ENCODE measurements at regions not wholly inside any gene's neighbourhood (a gene's known extent, or its start where the extent isn't known, plus 50 kb on each side); places are given as distances from the start of the nearest gene placed in this dataset.

- TF ChIP-seq, protein P1, sequence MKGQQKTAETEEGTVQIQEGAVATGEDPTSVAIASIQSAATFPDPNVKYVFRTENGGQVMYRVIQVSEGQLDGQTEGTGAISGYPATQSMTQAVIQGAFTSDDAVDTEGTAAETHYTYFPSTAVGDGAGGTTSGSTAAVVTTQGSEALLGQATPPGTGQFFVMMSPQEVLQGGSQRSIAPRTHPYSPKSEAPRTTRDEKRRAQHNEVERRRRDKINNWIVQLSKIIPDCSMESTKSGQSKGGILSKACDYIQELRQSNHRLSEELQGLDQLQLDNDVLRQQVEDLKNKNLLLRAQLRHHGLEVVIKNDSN (IDR thresholded peaks at IDR 0.05): no peak
- TF ChIP-seq TAF1 (IDR thresholded peaks at IDR 0.05; ENCODE audit: low read depth) (no peak), CREB1 (IDR thresholded peaks at IDR 0.05; ENCODE audit: low read depth) (no peak), EGR1 (IDR thresholded peaks at IDR 0.05) (no peak), CEBPB (IDR thresholded peaks at IDR 0.05) (no peak), YY1 (IDR thresholded peaks at IDR 0.05; ENCODE audit: low read depth) (no peak), FOXM1 (IDR thresholded peaks at IDR 0.05; ENCODE audit: borderline replicate concordance, low read depth) (no peak), MAX (IDR thresholded peaks at IDR 0.05) (no peak), EP300 (IDR thresholded peaks at IDR 0.05; ENCODE audit: borderline replicate concordance) (no peak), TEAD4 (IDR thresholded peaks at IDR 0.05) (no peak), NFIC (IDR thresholded peaks at IDR 0.05) (no peak), RAD21 (IDR thresholded peaks at IDR 0.05; ENCODE audit: low read depth) (no peak)
- TF ChIP-seq, protein P2, sequence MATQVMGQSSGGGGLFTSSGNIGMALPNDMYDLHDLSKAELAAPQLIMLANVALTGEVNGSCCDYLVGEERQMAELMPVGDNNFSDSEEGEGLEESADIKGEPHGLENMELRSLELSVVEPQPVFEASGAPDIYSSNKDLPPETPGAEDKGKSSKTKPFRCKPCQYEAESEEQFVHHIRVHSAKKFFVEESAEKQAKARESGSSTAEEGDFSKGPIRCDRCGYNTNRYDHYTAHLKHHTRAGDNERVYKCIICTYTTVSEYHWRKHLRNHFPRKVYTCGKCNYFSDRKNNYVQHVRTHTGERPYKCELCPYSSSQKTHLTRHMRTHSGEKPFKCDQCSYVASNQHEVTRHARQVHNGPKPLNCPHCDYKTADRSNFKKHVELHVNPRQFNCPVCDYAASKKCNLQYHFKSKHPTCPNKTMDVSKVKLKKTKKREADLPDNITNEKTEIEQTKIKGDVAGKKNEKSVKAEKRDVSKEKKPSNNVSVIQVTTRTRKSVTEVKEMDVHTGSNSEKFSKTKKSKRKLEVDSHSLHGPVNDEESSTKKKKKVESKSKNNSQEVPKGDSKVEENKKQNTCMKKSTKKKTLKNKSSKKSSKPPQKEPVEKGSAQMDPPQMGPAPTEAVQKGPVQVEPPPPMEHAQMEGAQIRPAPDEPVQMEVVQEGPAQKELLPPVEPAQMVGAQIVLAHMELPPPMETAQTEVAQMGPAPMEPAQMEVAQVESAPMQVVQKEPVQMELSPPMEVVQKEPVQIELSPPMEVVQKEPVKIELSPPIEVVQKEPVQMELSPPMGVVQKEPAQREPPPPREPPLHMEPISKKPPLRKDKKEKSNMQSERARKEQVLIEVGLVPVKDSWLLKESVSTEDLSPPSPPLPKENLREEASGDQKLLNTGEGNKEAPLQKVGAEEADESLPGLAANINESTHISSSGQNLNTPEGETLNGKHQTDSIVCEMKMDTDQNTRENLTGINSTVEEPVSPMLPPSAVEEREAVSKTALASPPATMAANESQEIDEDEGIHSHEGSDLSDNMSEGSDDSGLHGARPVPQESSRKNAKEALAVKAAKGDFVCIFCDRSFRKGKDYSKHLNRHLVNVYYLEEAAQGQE (IDR thresholded peaks at IDR 0.05; ENCODE audit: low read depth): no peak
Observed at GRCh38 chr18:45227001-45227742, 388.1 kb upstream of the SLC14A2 start.

DNA sequence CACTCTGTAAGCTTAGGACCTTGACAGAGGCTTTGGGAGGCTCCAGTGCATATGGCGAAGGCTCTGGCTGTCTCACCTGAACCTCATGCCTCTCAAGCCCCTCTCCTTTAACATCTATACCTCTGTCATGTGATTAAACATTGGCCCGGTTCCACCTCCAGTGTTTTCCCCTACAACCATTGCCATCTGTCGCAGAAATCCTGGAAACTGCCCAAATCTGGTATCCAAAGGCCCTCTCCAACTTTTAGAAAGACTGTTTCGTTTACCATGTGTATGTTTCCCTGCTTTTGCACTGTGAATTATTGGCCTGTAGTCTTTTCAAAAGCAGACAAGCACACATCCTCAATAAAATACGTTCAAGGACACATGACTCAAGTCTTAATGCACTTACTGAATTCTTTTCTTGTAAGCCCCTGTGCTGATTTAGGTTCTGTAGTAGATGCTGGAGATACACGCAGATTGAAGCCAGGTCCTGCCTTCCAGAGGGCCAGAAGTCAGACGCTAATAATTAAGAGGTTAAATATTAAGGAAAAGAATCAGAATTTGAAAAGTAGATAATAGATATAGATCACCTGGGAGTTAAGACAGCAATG, 386.4 kb upstream of the SLC14A2 start:
- TF ChIP-seq TAF1 (IDR thresholded peaks at IDR 0.05; ENCODE audit: low read depth) (no peak), TEAD4 (IDR thresholded peaks at IDR 0.05) (no peak), EGR1 (IDR thresholded peaks at IDR 0.05) (no peak), ZBTB7A (IDR thresholded peaks at IDR 0.05; ENCODE audit: low read depth) (no peak), MAX (IDR thresholded peaks at IDR 0.05) (no peak), YY1 (IDR thresholded peaks at IDR 0.05; ENCODE audit: low read depth) (no peak), FOXM1 (IDR thresholded peaks at IDR 0.05; ENCODE audit: borderline replicate concordance, low read depth) (no peak), RAD21 (IDR thresholded peaks at IDR 0.05; ENCODE audit: low read depth) (no peak)
- TF ChIP-seq, protein P2 (IDR thresholded peaks at IDR 0.05; ENCODE audit: low read depth): no peak

DNA sequence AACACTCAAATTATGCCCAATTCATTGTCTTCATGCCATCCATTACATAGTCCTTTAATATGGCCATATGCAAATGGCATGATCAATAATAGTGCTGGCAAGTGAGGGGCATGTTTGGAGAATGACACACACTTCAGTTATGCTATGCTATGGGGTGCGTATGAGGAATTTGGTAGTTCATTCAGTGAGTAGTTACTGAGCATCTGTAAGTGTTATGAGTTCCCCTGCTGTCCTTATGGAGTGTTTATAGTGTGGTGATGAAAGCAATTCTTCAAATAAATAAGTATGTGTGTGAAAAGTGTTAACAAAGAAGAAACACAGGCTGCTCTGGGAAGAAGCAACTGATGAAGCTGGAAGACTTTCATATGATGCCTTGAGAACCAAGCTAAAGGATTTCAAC, 383.7 kb upstream of the SLC14A2 start:
- no peak for TF ChIP-seq CEBPB (IDR thresholded peaks at IDR 0.05)
- TF ChIP-seq MAX (IDR thresholded peaks at IDR 0.05): no peak
- TF ChIP-seq CREB1 (IDR thresholded peaks at IDR 0.05; ENCODE audit: low read depth): no peak
- TF ChIP-seq RAD21 (IDR thresholded peaks at IDR 0.05; ENCODE audit: low read depth): no peak

DNA sequence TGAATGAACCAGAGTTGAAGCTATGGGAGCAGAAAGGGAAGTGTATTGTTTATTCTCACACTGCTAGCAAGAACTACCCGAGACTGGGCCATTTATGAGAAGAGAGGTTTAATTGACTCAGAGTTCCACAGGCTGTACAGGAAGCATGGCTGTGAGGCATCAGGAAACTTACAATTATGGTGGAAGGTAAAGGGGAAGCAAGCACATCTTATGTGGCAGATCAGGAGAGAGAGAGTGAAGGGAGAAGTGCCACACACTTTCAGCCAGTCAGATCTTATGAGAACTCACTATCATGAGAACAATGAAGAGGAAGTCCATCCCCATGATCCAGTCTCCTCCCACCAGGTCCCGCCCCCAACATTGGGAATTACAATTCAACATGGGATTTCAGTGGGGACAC, 383.2 kb upstream of the SLC14A2 start:
- TF ChIP-seq EGR1 (IDR thresholded peaks at IDR 0.05) (no peak), EP300 (IDR thresholded peaks at IDR 0.05; ENCODE audit: borderline replicate concordance) (no peak), ZBTB7A (IDR thresholded peaks at IDR 0.05; ENCODE audit: low read depth) (no peak), CREB1 (IDR thresholded peaks at IDR 0.05; ENCODE audit: low read depth) (no peak), RAD21 (IDR thresholded peaks at IDR 0.05; ENCODE audit: low read depth) (no peak), TAF1 (IDR thresholded peaks at IDR 0.05; ENCODE audit: low read depth) (no peak), NFIC (IDR thresholded peaks at IDR 0.05) (no peak), YY1 (IDR thresholded peaks at IDR 0.05; ENCODE audit: low read depth) (no peak), TEAD4 (IDR thresholded peaks at IDR 0.05) (no peak), MAX (IDR thresholded peaks at IDR 0.05) (no peak), FOXM1 (IDR thresholded peaks at IDR 0.05; ENCODE audit: borderline replicate concordance, low read depth) (no peak), TCF12 (IDR thresholded peaks at IDR 0.05; ENCODE audit: low read depth) (no peak), CEBPB (IDR thresholded peaks at IDR 0.05) (no peak)
- TF ChIP-seq, protein P2 (IDR thresholded peaks at IDR 0.05; ENCODE audit: low read depth): no peak
- TF ChIP-seq, protein P1 (IDR thresholded peaks at IDR 0.05): no peak
